GM12878 (cell line): ENCODE measurements at regions not wholly inside any gene's neighbourhood (a gene's known extent, or its start where the extent isn't known, plus 50 kb on each side); places are given as distances from the start of the nearest gene placed in this dataset.

Source experiments
- ATAC-seq: fragments of 200-7000 bp; cut with Tn5 transposase; 3 replicates; pipeline ENCODE4 v1.9.1; 2020; ENCODE audit warnings: mild to moderate bottlenecking, moderate library complexity
- BruUV-seq: library from RNA; stranded (reverse); fragments of 400-500 nt; replicated peaks from 2 replicates; lab custom pipeline; 2021; lab: Mats Ljungman, UMichigan
- CTCF ChIA-PET: fragments of 300-600 bp; sonication (Branson Sonifier 250); formaldehyde crosslinking; extraction: SDS; loops from one replicate; lab custom pipeline; 2021; ENCODE audit warnings: inconsistent platforms; lab: Yijun Ruan, JAX
- POLR2A ChIA-PET: fragments of 350-600 bp; formaldehyde crosslinking; extraction: SDS; loops from one replicate; lab custom pipeline; 2021; ENCODE audit warnings: inconsistent platforms; lab: Charles Lee
- RAD21 ChIA-PET: fragments of 300-600 bp; sonication (Branson Sonifier 250); formaldehyde crosslinking; loops from one replicate; lab custom pipeline; 2023; ENCODE audit warnings: antibody characterized with exemption; ENCODE audit not compliant: unreplicated experiment; lab: Charles Lee
- SMC1A ChIA-PET: fragments of 300-600 bp; sonication (Branson Sonifier 250); formaldehyde crosslinking; loops from one replicate; lab custom pipeline; 2023; ENCODE audit not compliant: unreplicated experiment, uncharacterized antibody; lab: Charles Lee
- DNase-seq: peaks from one replicate; pipeline ENCODE4 v3.0.0-alpha.2; 2011; ENCODE audit warnings: low read depth, low spot score
- FAIRE-seq: peaks from 3 replicates; lab custom pipeline; 2011; peaks lifted over from hg19 to GRCh38; lab: Jason Lieb, UNC
- H2AFZ ChIP-seq: 2 replicates; pipeline ENCODE4 v1.6.0; 2011; ENCODE audit warnings: low read depth, low read length, control low read depth; ENCODE audit not compliant: control insufficient read depth
- H3K27ac ChIP-seq: 2 replicates; pipeline ENCODE4 v1.5.1; 2011; ENCODE audit warnings: control low read depth; ENCODE audit not compliant: control insufficient read depth, insufficient read depth
- H3K27me3 ChIP-seq, 2 experiments: replicated peaks in 1 of 2; 2 replicates each; pipeline versions ENCODE4 v1.6.0 to v1.6.1; 2011; ENCODE audit warnings: low read length in 1 of 2; ENCODE audit not compliant: control insufficient read depth in 2 of 2, insufficient read depth in 2 of 2
- H3K36me3 ChIP-seq, 2 experiments: 2 replicates each; pipeline ENCODE4 v1.5.1; 2011; ENCODE audit warnings: low read length in 1 of 2; ENCODE audit not compliant: control insufficient read depth in 2 of 2, insufficient read depth in 2 of 2
- H3K4me1 ChIP-seq: 2 replicates; pipeline ENCODE4 v1.6.1; 2011; ENCODE audit warnings: mild to moderate bottlenecking, low read length, moderate library complexity, mixed read lengths; ENCODE audit not compliant: control insufficient read depth, insufficient read depth
- H3K4me2 ChIP-seq: 2 replicates; pipeline ENCODE4 v1.6.0; 2011; ENCODE audit warnings: control low read depth; ENCODE audit not compliant: control insufficient read depth, insufficient read depth
- H3K4me3 ChIP-seq: fragments of 200-600 bp; sonication (generic); 2 replicates; pipeline ENCODE4 v1.5.1; 2016
- H3K79me2 ChIP-seq: 2 replicates; pipeline ENCODE4 v1.6.0; 2011; ENCODE audit warnings: low read length; ENCODE audit not compliant: control insufficient read depth, insufficient read depth
- H3K9ac ChIP-seq: 2 replicates; pipeline ENCODE4 v1.8.0; 2011; ENCODE audit warnings: low read length, control low read depth, mixed read lengths; ENCODE audit not compliant: control insufficient read depth, insufficient read depth
- H3K9me3 ChIP-seq: replicated peaks from 3 replicates; pipeline ENCODE4 v1.5.1; 2011; ENCODE audit warnings: mild to moderate bottlenecking, low read length; ENCODE audit not compliant: control insufficient read depth, insufficient read depth
- H4K20me1 ChIP-seq: 2 replicates; pipeline ENCODE4 v1.6.0; 2011; ENCODE audit not compliant: control insufficient read depth, insufficient read depth
- CBFB ChIP-seq: IDR thresholded peaks from 2 replicates; pipeline ENCODE4 v1.6.1; 2016; ENCODE audit warnings: antibody characterized with exemption, low read depth
- PML ChIP-seq: IDR thresholded peaks from 2 replicates; pipeline ENCODE4 v1.6.1; 2012; ENCODE audit warnings: low read length, inconsistent platforms
- POLR2AphosphoS5 ChIP-seq: IDR thresholded peaks from 2 replicates; pipeline ENCODE4 v1.6.1; 2011; ENCODE audit warnings: mild to moderate bottlenecking, low read length, inconsistent platforms
- SUZ12 ChIP-seq: fragments of 200-600 bp; sonication (generic); IDR thresholded peaks from one replicate; pipeline ENCODE4 v1.6.1; 2018; ENCODE audit warnings: antibody characterized with exemption, mild to moderate bottlenecking; ENCODE audit not compliant: unreplicated experiment
- TCF3 ChIP-seq: IDR thresholded peaks from 2 replicates; pipeline ENCODE4 v1.6.1; 2012; ENCODE audit warnings: low read depth, mild to moderate bottlenecking, low read length, borderline replicate concordance; ENCODE audit not compliant: insufficient read depth
- WGBS: methylation state at CpG from one replicate; pipeline ENCODE4 v1.1.6; 2016; ENCODE audit warnings: low lambda C conversion rate; ENCODE audit not compliant: insufficient replicate concordance, insufficient coverage; ENCODE audit errors: missing lambda C conversion rate; 5-methylcytosine and 5-hydroxymethylcytosine counted together
- in situ Hi-C: fragments of 300-500 bp; cut with MboI; formaldehyde crosslinking; loops from 9 replicates; pipeline ENCODE4 v1.14.3; 2018; ENCODE audit warnings: mixed read lengths
- intact Hi-C: fragments of 100-400 bp; cut with micrococcal nuclease; formaldehyde crosslinking; loops from one replicate; pipeline ENCODE4 v1.14.2; 2022; ENCODE audit not compliant: unreplicated experiment
- TF ChIP-seq, protein P1 (sequence below), 3 experiments: IDR thresholded peaks in 2 of 3; conservative IDR thresholded peaks in 1 of 3; 2 replicates each; pipeline ENCODE4 v1.5.1; 2011; ENCODE audit warnings: low read depth in 3 of 3, low read length in 3 of 3, mild to moderate bottlenecking in 3 of 3, control low read depth in 2 of 3, moderate library complexity in 2 of 3, inconsistent platforms in 1 of 3, mixed read lengths in 1 of 3; ENCODE audit not compliant: control insufficient read depth in 2 of 3, insufficient read depth in 1 of 3; ENCODE audit errors: extremely low read depth in 1 of 3
- TF ChIP-seq, protein P2 (sequence below): fragments of 450-650 bp; IDR thresholded peaks from 2 replicates; pipeline ENCODE4 v1.6.1; 2017; ENCODE audit warnings: mild to moderate bottlenecking
- TF ChIP-seq, protein P3 (sequence below): IDR thresholded peaks from 2 replicates; pipeline ENCODE4 v1.6.1; 2012; ENCODE audit warnings: improper control_type of control experiment, low read depth, low read length; ENCODE audit not compliant: insufficient replicate concordance
- TF ChIP-seq, protein P4 (sequence below): fragments of 450-650 bp; IDR thresholded peaks from 2 replicates; pipeline ENCODE4 v1.6.1; 2017; ENCODE audit warnings: low read depth, mild to moderate bottlenecking, moderate library complexity

DNA sequence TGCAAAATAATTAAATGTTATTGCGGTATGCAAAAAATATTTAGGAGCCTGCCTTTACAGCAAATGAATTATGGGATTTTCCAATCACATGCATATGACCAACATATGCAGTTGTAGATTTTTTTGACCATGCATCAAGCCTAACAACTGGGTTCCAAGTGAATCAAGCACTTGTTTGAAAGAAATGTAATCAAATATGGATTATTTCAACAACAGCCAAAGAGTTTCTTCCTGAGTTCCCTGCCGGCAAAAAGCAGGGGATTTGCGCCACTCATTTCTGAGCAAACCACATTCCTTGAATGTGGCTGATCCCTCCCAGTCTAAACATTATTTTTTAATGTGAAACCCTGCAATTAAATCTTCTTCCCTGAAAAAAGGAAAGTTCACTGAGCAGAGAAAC lies 100.1 kb upstream of the ADTRP start (continued):
- TF ChIP-seq, protein P1, sequence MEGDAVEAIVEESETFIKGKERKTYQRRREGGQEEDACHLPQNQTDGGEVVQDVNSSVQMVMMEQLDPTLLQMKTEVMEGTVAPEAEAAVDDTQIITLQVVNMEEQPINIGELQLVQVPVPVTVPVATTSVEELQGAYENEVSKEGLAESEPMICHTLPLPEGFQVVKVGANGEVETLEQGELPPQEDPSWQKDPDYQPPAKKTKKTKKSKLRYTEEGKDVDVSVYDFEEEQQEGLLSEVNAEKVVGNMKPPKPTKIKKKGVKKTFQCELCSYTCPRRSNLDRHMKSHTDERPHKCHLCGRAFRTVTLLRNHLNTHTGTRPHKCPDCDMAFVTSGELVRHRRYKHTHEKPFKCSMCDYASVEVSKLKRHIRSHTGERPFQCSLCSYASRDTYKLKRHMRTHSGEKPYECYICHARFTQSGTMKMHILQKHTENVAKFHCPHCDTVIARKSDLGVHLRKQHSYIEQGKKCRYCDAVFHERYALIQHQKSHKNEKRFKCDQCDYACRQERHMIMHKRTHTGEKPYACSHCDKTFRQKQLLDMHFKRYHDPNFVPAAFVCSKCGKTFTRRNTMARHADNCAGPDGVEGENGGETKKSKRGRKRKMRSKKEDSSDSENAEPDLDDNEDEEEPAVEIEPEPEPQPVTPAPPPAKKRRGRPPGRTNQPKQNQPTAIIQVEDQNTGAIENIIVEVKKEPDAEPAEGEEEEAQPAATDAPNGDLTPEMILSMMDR (IDR thresholded peaks at IDR 0.05 in 2 of 3, conservative IDR thresholded peaks at IDR 0.05 in 1 of 3; ENCODE audit: control insufficient read depth in 2 of 3, extremely low read depth in 1 of 3, insufficient read depth in 1 of 3, low read depth in 3 of 3, low read length in 3 of 3): no peak
- TF ChIP-seq CBFB (no peak), SUZ12 (no peak)

DNA sequence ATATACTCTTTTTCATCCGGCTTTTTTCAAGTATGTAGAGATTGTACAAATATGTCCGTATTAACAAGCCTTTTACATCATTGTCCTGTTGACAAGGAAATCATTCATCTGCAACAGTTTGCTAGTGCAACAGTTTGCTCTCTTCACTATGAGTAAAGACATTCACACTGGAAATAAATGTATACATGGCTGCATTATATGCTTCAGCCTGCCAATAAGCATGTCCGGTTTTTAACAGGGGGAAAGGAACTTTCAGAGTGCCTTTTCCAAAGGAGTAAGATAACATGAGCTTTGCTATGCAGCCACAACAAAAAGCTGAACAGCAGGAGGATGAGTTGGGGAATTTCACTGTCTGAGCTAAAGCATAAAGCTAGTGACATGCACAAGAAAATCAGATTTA lies 99.4 kb upstream of the ADTRP start:
- ATAC-seq: no peak
- CTCF ChIA-PET: interaction anchor here (0.7 to 1.3 kb wide), 5 partner anchors 12 to 728 kb away, joined by 3 to 4 read pairs (median 3); no protein-coding TSS in a partner anchor
- FAIRE-seq: no peak
- TF ChIP-seq, protein P2, sequence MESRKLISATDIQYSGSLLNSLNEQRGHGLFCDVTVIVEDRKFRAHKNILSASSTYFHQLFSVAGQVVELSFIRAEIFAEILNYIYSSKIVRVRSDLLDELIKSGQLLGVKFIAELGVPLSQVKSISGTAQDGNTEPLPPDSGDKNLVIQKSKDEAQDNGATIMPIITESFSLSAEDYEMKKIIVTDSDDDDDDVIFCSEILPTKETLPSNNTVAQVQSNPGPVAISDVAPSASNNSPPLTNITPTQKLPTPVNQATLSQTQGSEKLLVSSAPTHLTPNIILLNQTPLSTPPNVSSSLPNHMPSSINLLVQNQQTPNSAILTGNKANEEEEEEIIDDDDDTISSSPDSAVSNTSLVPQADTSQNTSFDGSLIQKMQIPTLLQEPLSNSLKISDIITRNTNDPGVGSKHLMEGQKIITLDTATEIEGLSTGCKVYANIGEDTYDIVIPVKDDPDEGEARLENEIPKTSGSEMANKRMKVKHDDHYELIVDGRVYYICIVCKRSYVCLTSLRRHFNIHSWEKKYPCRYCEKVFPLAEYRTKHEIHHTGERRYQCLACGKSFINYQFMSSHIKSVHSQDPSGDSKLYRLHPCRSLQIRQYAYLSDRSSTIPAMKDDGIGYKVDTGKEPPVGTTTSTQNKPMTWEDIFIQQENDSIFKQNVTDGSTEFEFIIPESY: no peak
- TF ChIP-seq, protein P3, sequence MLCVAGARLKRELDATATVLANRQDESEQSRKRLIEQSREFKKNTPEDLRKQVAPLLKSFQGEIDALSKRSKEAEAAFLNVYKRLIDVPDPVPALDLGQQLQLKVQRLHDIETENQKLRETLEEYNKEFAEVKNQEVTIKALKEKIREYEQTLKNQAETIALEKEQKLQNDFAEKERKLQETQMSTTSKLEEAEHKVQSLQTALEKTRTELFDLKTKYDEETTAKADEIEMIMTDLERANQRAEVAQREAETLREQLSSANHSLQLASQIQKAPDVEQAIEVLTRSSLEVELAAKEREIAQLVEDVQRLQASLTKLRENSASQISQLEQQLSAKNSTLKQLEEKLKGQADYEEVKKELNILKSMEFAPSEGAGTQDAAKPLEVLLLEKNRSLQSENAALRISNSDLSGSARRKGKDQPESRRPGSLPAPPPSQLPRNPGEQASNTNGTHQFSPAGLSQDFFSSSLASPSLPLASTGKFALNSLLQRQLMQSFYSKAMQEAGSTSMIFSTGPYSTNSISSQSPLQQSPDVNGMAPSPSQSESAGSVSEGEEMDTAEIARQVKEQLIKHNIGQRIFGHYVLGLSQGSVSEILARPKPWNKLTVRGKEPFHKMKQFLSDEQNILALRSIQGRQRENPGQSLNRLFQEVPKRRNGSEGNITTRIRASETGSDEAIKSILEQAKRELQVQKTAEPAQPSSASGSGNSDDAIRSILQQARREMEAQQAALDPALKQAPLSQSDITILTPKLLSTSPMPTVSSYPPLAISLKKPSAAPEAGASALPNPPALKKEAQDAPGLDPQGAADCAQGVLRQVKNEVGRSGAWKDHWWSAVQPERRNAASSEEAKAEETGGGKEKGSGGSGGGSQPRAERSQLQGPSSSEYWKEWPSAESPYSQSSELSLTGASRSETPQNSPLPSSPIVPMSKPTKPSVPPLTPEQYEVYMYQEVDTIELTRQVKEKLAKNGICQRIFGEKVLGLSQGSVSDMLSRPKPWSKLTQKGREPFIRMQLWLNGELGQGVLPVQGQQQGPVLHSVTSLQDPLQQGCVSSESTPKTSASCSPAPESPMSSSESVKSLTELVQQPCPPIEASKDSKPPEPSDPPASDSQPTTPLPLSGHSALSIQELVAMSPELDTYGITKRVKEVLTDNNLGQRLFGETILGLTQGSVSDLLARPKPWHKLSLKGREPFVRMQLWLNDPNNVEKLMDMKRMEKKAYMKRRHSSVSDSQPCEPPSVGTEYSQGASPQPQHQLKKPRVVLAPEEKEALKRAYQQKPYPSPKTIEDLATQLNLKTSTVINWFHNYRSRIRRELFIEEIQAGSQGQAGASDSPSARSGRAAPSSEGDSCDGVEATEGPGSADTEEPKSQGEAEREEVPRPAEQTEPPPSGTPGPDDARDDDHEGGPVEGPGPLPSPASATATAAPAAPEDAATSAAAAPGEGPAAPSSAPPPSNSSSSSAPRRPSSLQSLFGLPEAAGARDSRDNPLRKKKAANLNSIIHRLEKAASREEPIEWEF: no peak
- TF ChIP-seq PML (no peak), TCF3 (no peak), POLR2AphosphoS5 (no peak)
- TF ChIP-seq, protein P4, sequence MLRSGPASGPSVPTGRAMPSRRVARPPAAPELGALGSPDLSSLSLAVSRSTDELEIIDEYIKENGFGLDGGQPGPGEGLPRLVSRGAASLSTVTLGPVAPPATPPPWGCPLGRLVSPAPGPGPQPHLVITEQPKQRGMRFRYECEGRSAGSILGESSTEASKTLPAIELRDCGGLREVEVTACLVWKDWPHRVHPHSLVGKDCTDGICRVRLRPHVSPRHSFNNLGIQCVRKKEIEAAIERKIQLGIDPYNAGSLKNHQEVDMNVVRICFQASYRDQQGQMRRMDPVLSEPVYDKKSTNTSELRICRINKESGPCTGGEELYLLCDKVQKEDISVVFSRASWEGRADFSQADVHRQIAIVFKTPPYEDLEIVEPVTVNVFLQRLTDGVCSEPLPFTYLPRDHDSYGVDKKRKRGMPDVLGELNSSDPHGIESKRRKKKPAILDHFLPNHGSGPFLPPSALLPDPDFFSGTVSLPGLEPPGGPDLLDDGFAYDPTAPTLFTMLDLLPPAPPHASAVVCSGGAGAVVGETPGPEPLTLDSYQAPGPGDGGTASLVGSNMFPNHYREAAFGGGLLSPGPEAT: no peak

More for the DNA sequence above, 99.4 kb upstream of the ADTRP start:
- intact Hi-C loops: no loop called here
- RAD21 ChIA-PET: interaction anchor here (0.6 to 3.2 kb wide), 15 partner anchors 10 to 469 kb away, joined by 3 to 18 read pairs (median 4); partner anchors contain the start of gene EDN1
- H3K4me1 ChIP-seq: peaks cover 19% of the 10 kb centered on the region
- H3K79me2 ChIP-seq: no peaks in the 10 kb centered on the region
- H3K4me2 ChIP-seq: no peak overlapping the region
- BruUV-seq: no TSS peak
- H3K4me3 ChIP-seq: no peak overlapping the region
- no peak overlapping the region for H2AFZ ChIP-seq
- WGBS: 62% methylated on average over 3 of the region's 3 CpGs
- no peaks in the 10 kb centered on the region for H3K27me3 ChIP-seq
- H3K9me3 ChIP-seq: peaks cover 3% of the 10 kb centered on the region; the same call in 2 of the 3 replicates
- SMC1A ChIA-PET: interaction anchor here (0.7 to 5.1 kb wide), 23 partner anchors 11 to 355 kb away, joined by 3 to 44 read pairs (median 4); no protein-coding TSS in a partner anchor
- POLR2A ChIA-PET: interaction anchor here (1.1 to 1.2 kb wide), 2 partner anchors 56 to 92 kb away, joined by 3 read pairs; no protein-coding TSS in a partner anchor
- H4K20me1 ChIP-seq: no peaks in the 10 kb centered on the region
- H3K9ac ChIP-seq: peak overlapping the region; percentile 3; the same call in 1 of the 2 replicates
- no peaks in the 10 kb centered on the region for H3K36me3 ChIP-seq
- no peak for DNase-seq
- in situ Hi-C loops: no loop called here
- H3K27ac ChIP-seq: peak overlapping the region; percentile 82
